ENCODE measurements at regions not wholly inside any gene's neighbourhood (a gene's known extent, or its start where the extent isn't known, plus 50 kb on each side); places are given as distances from the start of the nearest gene placed in this dataset.
"Not testable (repeated sequence)": the region's sequence is repeated elsewhere in the genome, so short reads cannot be mapped to it uniquely, and the experiment has no call there.

GRCh38 chr14:57150449-57150848 is 118.3 kb downstream of the EXOC5 start:
- no peak for DNase-seq

GRCh38 chr14:57139173-57139572 is 129.5 kb downstream of the EXOC5 start:
- DNase-seq: no peak

- no peak for DNase-seq
Observed at GRCh38 chr14:57136669-57137328, 131.9 kb downstream of the EXOC5 start.

- not testable (repeated sequence) for DNase-seq
Observed at GRCh38 chr14:57127809-57128208, 140.9 kb downstream of the EXOC5 start.

GRCh38 chr14:57122129-57122528 is 146.6 kb downstream of the EXOC5 start:
- DNase-seq: no peak

- DNase-seq: not testable (repeated sequence)
Observed at GRCh38 chr14:57112072-57112807, 156.5 kb downstream of the EXOC5 start.

GRCh38 chr14:57110411-57110810 is 158.3 kb downstream of the EXOC5 start:
- DNase-seq: not testable (repeated sequence)

GRCh38 chr14:57091030-57091608 is 177.6 kb downstream of the EXOC5 start:
- no peak for DNase-seq

- no peak for DNase-seq
Observed at GRCh38 chr14:57089901-57090300, 178.8 kb downstream of the EXOC5 start.

- no peak for DNase-seq
Observed at GRCh38 chr14:57087841-57088240, 180.9 kb downstream of the EXOC5 start.

- no peak for DNase-seq
Observed at GRCh38 chr14:57086271-57087162, 182.2 kb downstream of the EXOC5 start.

GRCh38 chr14:57085801-57086200 is 182.9 kb downstream of the EXOC5 start:
- DNase-seq: no peak

- DNase-seq: no peak
Observed at GRCh38 chr14:57085043-57085442, 183.7 kb downstream of the EXOC5 start.

GRCh38 chr14:57080691-57081090 is 188.0 kb downstream of the EXOC5 start:
- no peak for DNase-seq

- DNase-seq: no peak
Observed at GRCh38 chr14:57078054-57078453, 190.7 kb downstream of the EXOC5 start.

GRCh38 chr14:57073986-57074385 is 194.7 kb downstream of the EXOC5 start:
- DNase-seq: no peak

- DNase-seq: no peak
Observed at GRCh38 chr14:57071639-57072038, 197.1 kb downstream of the EXOC5 start.

GRCh38 chr14:57069702-57070101 is 199.0 kb downstream of the EXOC5 start:
- DNase-seq: no peak

- no peak for DNase-seq
Observed at GRCh38 chr14:57068511-57068910, 200.2 kb downstream of the EXOC5 start.

- peak; percentile 71 for DNase-seq
Observed at GRCh38 chr14:57066887-57067513, 201.7 kb downstream of the EXOC5 start.

GRCh38 chr14:57066463-57066862 is 202.2 kb downstream of the EXOC5 start:
- no peak for DNase-seq

- DNase-seq: no peak
Observed at GRCh38 chr14:57061009-57061711, 207.5 kb downstream of the EXOC5 start.

Measured in activated effector memory CD4-positive, alpha-beta T cell treated with anti-CD3 and anti-CD28 coated beads, Interleukin-2, amount 50 U/mL, for 16 hours (primary cell).